ENCODE measurements at regions not wholly inside any gene's neighbourhood (a gene's known extent, or its start where the extent isn't known, plus 50 kb on each side); places are given as distances from the start of the nearest gene placed in this dataset.
A peak's percentile ranks its signal among the peaks of the same experiment; 100 is the strongest.

- no peak overlapping the region for H3K9ac ChIP-seq (ENCODE audit: low read depth in 1 of 2, low read length in 2 of 2)
- H3K4me3 ChIP-seq (ENCODE audit: low read depth in 1 of 3, low read length in 3 of 3): no peak overlapping the region
- H3K4me1 ChIP-seq (ENCODE audit: control insufficient read depth in 4 of 4, insufficient read depth in 4 of 4, low read length in 3 of 4): peaks cover under 1 to 11% (median 6%) of the 10 kb centered on the region in 4 donors
- WGBS: 68% methylated on average over 10 of the region's 10 CpGs
- DNase-seq (ENCODE audit: low spot score): no peak
- TF ChIP-seq YY1 (IDR thresholded peaks at IDR 0.05): no peak
- no peak for TF ChIP-seq HNF4G (IDR thresholded peaks at IDR 0.05)
- TF ChIP-seq HNF4A (conservative IDR thresholded peaks at IDR 0.05): peak; percentile 73 to 75
- TF ChIP-seq RXRA (IDR thresholded peaks at IDR 0.05): peak; percentile 63 to 71
- TF ChIP-seq FOXA2 (IDR thresholded peaks at IDR 0.05): no peak
- peak; percentile 48 to 60 for TF ChIP-seq RAD21 (IDR thresholded peaks at IDR 0.05)
- no peaks in the 10 kb centered on the region for H3K36me3 ChIP-seq (ENCODE audit: control insufficient read depth in 4 of 4, insufficient read depth in 3 of 4, low read depth in 1 of 4, low read length in 3 of 4)
- no peaks in the 10 kb centered on the region for H3K27me3 ChIP-seq (ENCODE audit: control insufficient read depth in 4 of 4, insufficient read depth in 4 of 4, low read length in 3 of 4)
- no peaks in the 10 kb centered on the region for H3K9me3 ChIP-seq (ENCODE audit: control insufficient read depth in 4 of 4, low read length in 3 of 4)
- H3K27ac ChIP-seq (ENCODE audit: low read depth in 1 of 2, low read length in 2 of 2): no peak overlapping the region
Measured at GRCh38 chrX:39011454-39012221, 210.4 kb downstream of the MID1IP1 start.

GRCh38 chrX:39012621-39013111 is 211.4 kb downstream of the MID1IP1 start:
- no peak for DNase-seq (ENCODE audit: low spot score)

More at GRCh38 chrX:39012621-39013111, 211.4 kb downstream of the MID1IP1 start:
- H3K9ac ChIP-seq (ENCODE audit: low read depth in 1 of 2, low read length in 2 of 2): no peak overlapping the region
- no peaks in the 10 kb centered on the region for H3K9me3 ChIP-seq (ENCODE audit: control insufficient read depth in 4 of 4, low read length in 3 of 4)
- TF ChIP-seq CTCF (IDR thresholded peaks at IDR 0.05; ENCODE audit: low read depth, low read length, missing input control) (no peak), REST (IDR thresholded peaks at IDR 0.05) (no peak), HNF4A (conservative IDR thresholded peaks at IDR 0.05) (no peak), GABPA (IDR thresholded peaks at IDR 0.05 in 1 of 2, conservative IDR thresholded peaks at IDR 0.05 in 1 of 2) (no peak), HNF4G (IDR thresholded peaks at IDR 0.05) (no peak), NR2F2 (IDR thresholded peaks at IDR 0.05) (no peak), RAD21 (IDR thresholded peaks at IDR 0.05) (no peak), FOXA1 (IDR thresholded peaks at IDR 0.05) (no peak)
- no peak overlapping the region for H3K27ac ChIP-seq (ENCODE audit: low read depth in 1 of 2, low read length in 2 of 2)
- no peak overlapping the region for H3K4me3 ChIP-seq (ENCODE audit: low read depth in 1 of 3, low read length in 3 of 3)
- H3K36me3 ChIP-seq (ENCODE audit: control insufficient read depth in 4 of 4, insufficient read depth in 3 of 4, low read depth in 1 of 4, low read length in 3 of 4): no peaks in the 10 kb centered on the region
- 77% methylated on average over 4 of the region's 4 CpGs for WGBS
- peaks cover 2 to 18% (median 11%) of the 10 kb centered on the region in 4 donors for H3K4me1 ChIP-seq (ENCODE audit: control insufficient read depth in 4 of 4, insufficient read depth in 4 of 4, low read length in 3 of 4)
- H3K27me3 ChIP-seq (ENCODE audit: control insufficient read depth in 4 of 4, insufficient read depth in 4 of 4, low read length in 3 of 4): no peaks in the 10 kb centered on the region
